ENCODE measurements at regions not wholly inside any gene's neighbourhood (a gene's known extent, or its start where the extent isn't known, plus 50 kb on each side); places are given as distances from the start of the nearest gene placed in this dataset.
"Not testable (repeated sequence)": the region's sequence is repeated elsewhere in the genome, so short reads cannot be mapped to it uniquely, and the experiment has no call there.

DNA sequence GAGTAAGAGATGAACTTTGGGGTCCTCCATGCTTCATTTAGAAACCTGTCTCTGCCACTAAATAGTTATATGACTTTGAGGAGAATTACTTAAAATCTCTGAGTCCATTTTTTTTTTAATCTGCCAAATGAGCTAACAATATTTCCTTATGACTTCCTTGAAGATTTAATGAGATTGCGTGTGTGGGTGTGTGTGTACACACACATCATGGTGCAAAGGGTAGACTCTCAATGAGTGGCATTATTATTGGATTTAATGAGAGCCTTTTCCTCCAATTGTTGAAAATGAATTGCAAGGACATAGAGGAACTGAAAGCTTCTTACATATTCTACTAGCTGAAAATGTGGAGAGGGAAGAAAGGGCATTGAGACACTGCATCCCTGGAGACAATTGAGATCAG is 573.5 kb upstream of the LUZP2 start:
- no peaks in the 10 kb centered on the region for H3K4me1 ChIP-seq
- no peaks in the 10 kb centered on the region for H3K27me3 ChIP-seq
- TF ChIP-seq POLR2A (IDR thresholded peaks at IDR 0.05) (no peak), POLR2AphosphoS5 (IDR thresholded peaks at IDR 0.05) (no peak), EP300 (IDR thresholded peaks at IDR 0.05) (no peak), CTCF (IDR thresholded peaks at IDR 0.05) (no peak)
- no peaks in the 10 kb centered on the region for H3K9me3 ChIP-seq
- 45 to 64% (median 61%) methylated on average over 1 of the region's 1 CpG for WGBS, 5 donors
- no peaks in the 10 kb centered on the region for H3K36me3 ChIP-seq
- peak in 1 of 2 donors; percentile 20 for DNase-seq
- no peak overlapping the region for H3K27ac ChIP-seq
- H3K4me3 ChIP-seq: no peak overlapping the region
- intact Hi-C loops (cut with DNase I; ENCODE audit: low total_unique reads): no loop called here

- H3K4me1 ChIP-seq: no peaks in the 10 kb centered on the region
- H3K27me3 ChIP-seq: no peaks in the 10 kb centered on the region
- WGBS, 5 donors: 57 to 88% (median 77%) methylated on average over 1 of the region's 1 CpG
- no peak overlapping the region for H3K27ac ChIP-seq
- no peaks in the 10 kb centered on the region for H3K9me3 ChIP-seq
- no peak overlapping the region for H3K4me3 ChIP-seq
- no peak for DNase-seq
- intact Hi-C loops (cut with DNase I; ENCODE audit: low total_unique reads): no loop called here
- TF ChIP-seq POLR2A (IDR thresholded peaks at IDR 0.05): no peak
- TF ChIP-seq CTCF (IDR thresholded peaks at IDR 0.05): no peak
- TF ChIP-seq POLR2AphosphoS5 (IDR thresholded peaks at IDR 0.05): no peak
- no peak for TF ChIP-seq EP300 (IDR thresholded peaks at IDR 0.05)
- H3K36me3 ChIP-seq: no peaks in the 10 kb centered on the region
Measured at GRCh38 chr11:23924226-23924625, 572.6 kb upstream of the LUZP2 start.

DNA sequence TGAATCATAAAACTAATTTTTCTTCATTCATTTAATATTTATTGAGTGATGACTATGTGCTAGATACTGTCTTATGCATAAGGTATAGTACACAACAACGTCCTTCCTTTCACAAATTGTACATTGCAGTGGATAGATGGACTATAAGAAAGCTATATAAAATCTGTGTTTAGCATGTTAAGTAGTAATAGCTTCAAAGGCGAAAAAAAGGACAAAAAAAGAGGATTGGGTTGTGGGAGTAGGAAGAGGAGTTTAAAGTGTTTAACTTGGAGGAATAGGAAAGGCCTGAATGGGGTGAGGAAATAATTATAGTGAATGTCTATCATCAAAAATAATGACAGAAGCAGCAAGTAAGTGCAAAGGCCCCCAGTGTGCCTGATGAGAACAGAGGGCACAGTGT is 565.4 kb upstream of the LUZP2 start:
- H3K9me3 ChIP-seq: peaks cover 0 to 11% (median 0%) of the 10 kb centered on the region in 4 donors
- WGBS, 5 donors: 66 to 89% (median 81%) methylated on average over 2 of the region's 2 CpGs
- DNase-seq: no peak

GRCh38 chr11:23932485-23932898 is 564.4 kb upstream of the LUZP2 start:
- Histone ChIP-seq H3K27ac (no peak overlapping the region), H3K9me3 (peaks cover 0 to 11% (median 0%) of the 10 kb centered on the region in 4 donors), H3K36me3 (no peaks in the 10 kb centered on the region), H3K27me3 (no peaks in the 10 kb centered on the region), H3K4me3 (no peak overlapping the region), H3K4me1 (no peaks in the 10 kb centered on the region)
- no peak for DNase-seq
- intact Hi-C loops (cut with DNase I; ENCODE audit: low total_unique reads): no loop called here
- TF ChIP-seq POLR2AphosphoS5 (IDR thresholded peaks at IDR 0.05) (no peak), EP300 (IDR thresholded peaks at IDR 0.05) (no peak)

More for the DNA sequence above, 565.4 kb upstream of the LUZP2 start:
- no peaks in the 10 kb centered on the region for H3K36me3 ChIP-seq
- no peaks in the 10 kb centered on the region for H3K27me3 ChIP-seq
- H3K4me3 ChIP-seq: no peak overlapping the region
- no peak for TF ChIP-seq POLR2AphosphoS5 (IDR thresholded peaks at IDR 0.05)
- no peak overlapping the region for H3K27ac ChIP-seq
- intact Hi-C loops (cut with DNase I; ENCODE audit: low total_unique reads): no loop called here
- H3K4me1 ChIP-seq: no peaks in the 10 kb centered on the region

- Histone ChIP-seq H3K9me3 (peaks cover 0 to 11% (median 0%) of the 10 kb centered on the region in 4 donors), H3K36me3 (no peaks in the 10 kb centered on the region), H3K4me1 (no peaks in the 10 kb centered on the region), H3K27me3 (no peaks in the 10 kb centered on the region), H3K4me3 (no peak overlapping the region), H3K27ac (no peak overlapping the region)
- TF ChIP-seq POLR2A (IDR thresholded peaks at IDR 0.05) (no peak), EP300 (IDR thresholded peaks at IDR 0.05) (no peak), POLR2AphosphoS5 (IDR thresholded peaks at IDR 0.05) (no peak), CTCF (IDR thresholded peaks at IDR 0.05) (no peak)
- no peak for DNase-seq
- intact Hi-C loops (cut with DNase I; ENCODE audit: low total_unique reads): no loop called here
- 63 to 80% (median 78%) methylated on average over 9 of the region's 9 CpGs for WGBS, 5 donors
Measured at GRCh38 chr11:23933721-23934120, 563.1 kb upstream of the LUZP2 start.

DNA sequence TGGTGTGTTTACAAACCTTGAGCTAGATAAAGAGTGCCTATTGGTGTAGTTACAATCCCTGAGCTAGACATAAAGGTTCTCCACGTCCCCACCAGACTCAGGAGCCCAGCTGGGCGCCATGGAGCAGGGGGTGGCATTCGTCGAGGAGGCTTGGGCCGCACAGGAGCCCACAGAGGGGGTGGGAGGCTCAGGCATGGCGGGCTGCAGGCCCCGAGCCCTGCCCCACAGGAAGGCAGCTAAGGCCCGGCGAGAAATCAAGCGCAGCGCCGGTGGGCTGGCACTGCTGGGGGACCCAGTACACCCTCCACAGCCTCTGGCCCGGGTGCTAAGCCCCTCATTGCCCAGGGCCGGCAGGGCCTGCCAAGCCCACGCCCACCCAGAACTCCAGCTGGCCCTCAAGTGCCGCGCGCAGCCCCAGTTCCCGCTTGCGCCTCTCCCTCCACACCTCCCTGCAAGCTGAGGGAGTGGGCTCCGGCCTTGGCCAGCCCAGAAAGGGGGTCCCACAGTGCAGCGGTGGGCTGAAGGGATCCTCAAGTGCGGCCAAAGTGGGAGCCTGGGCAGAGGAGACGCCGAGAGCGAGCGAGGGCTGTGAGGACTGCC is 562.1 kb upstream of the LUZP2 start:
- H3K4me3 ChIP-seq; DNase-seq; intact Hi-C loops (cut with DNase I; ENCODE audit: low total_unique reads); H3K4me1 ChIP-seq; H3K27me3 ChIP-seq; H3K27ac ChIP-seq; H3K36me3 ChIP-seq: not testable (repeated sequence)
- H3K9me3 ChIP-seq: peaks cover 0 to 11% (median 0%) of the 10 kb centered on the region in 4 donors
- 94 to 100% (median 95%) methylated on average over 13 to 27 of the region's 27 CpGs for WGBS, 5 donors

DNA sequence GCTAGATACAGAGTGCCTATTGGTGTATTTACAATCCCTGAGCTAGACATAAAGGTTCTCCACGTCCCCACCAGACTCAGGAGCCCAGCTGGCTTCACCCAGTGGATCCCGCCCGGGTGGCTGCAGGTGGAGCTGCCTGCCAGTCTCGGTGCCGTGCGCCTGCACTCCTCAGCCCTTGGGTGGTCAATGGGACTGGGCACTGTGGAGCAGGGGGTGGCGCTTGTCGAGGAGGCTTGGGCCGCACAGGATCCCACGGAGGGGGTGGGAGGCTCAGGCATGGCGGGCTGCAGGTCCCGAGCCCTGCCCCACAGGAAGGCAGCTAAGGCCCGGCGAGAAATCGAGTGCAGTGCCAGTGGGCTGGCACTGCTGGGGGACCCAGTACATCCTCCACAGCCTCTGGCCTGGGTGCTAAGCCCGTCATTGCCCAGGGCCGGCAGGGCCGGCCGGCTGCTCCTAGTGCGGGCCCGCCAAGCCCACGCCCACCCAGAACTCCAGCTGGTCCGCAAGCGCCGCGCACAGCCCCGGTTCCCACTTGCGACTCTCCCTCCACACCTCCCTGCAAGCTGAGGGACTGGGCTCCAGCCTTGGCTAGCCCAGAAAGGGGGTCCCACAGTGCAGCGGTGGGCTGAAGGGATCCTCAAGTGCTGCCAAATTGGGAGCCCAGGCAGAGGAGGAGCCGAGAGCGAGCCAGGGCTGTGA is 554.6 kb upstream of the LUZP2 start:
- H3K36me3 ChIP-seq; DNase-seq; H3K27ac ChIP-seq; H3K9me3 ChIP-seq; intact Hi-C loops (cut with DNase I; ENCODE audit: low total_unique reads); H3K27me3 ChIP-seq; H3K4me1 ChIP-seq; H3K4me3 ChIP-seq: not testable (repeated sequence)
- WGBS, 5 donors: 90 to 93% (median 92%) methylated on average over 27 to 31 of the region's 31 CpGs

All from stomach (tissue), 8 donors.